ENCODE measurements at regions not wholly inside any gene's neighbourhood (a gene's known extent, or its start where the extent isn't known, plus 50 kb on each side); places are given as distances from the start of the nearest gene placed in this dataset.
A peak's percentile ranks its signal among the peaks of the same experiment; 100 is the strongest.

GRCh38 chr9:88681434-88681833, 146.5 kb downstream of the NXNL2 start (continued):
- no peak for TF ChIP-seq MXD4 (CRISPR knock-in tag; IDR thresholded peaks at IDR 0.05)
- TF ChIP-seq HNRNPH1 (optimal IDR thresholded peaks at IDR 0.05; ENCODE audit: low read depth, low read length) = no peak
- TF ChIP-seq CBFB (CRISPR knock-in tag; IDR thresholded peaks at IDR 0.05) = no peak
- no peak for TF ChIP-seq HMG20B (CRISPR knock-in tag; conservative IDR thresholded peaks at IDR 0.05)
- no peak for TF ChIP-seq FOXO4 (CRISPR knock-in tag; conservative IDR thresholded peaks at IDR 0.05)
- no peak for TF ChIP-seq ARNT2 (CRISPR knock-in tag; IDR thresholded peaks at IDR 0.05; ENCODE audit: low read depth)
- TF ChIP-seq ZFYVE20 (CRISPR knock-in tag; IDR thresholded peaks at IDR 0.05; ENCODE audit: borderline replicate concordance, low read depth) = no peak
- no peak for TF ChIP-seq YEATS4 (CRISPR knock-in tag; IDR thresholded peaks at IDR 0.05; ENCODE audit: borderline replicate concordance)
- no peak for TF ChIP-seq ETV6 (CRISPR knock-in tag; conservative IDR thresholded peaks at IDR 0.05)
- TF ChIP-seq GTF2F1 (IDR thresholded peaks at IDR 0.05; ENCODE audit: low read length) = no peak
- TF ChIP-seq PHF8 (CRISPR knock-in tag; IDR thresholded peaks at IDR 0.05) = no peak
- no peak for TF ChIP-seq DMAP1 (CRISPR knock-in tag; IDR thresholded peaks at IDR 0.05)
- TF ChIP-seq CREM (IDR thresholded peaks at IDR 0.05) = no peak
- TF ChIP-seq CREM (CRISPR knock-in tag; IDR thresholded peaks at IDR 0.05) = no peak
- TF ChIP-seq MNT (IDR thresholded peaks at IDR 0.05) = no peak
- TF ChIP-seq HNF4G (IDR thresholded peaks at IDR 0.05; ENCODE audit: borderline replicate concordance, low read depth, low read length) = peak; percentile 81; the same call in 1 of the 2 replicates
- no peak for TF ChIP-seq HNF4G (CRISPR knock-in tag; IDR thresholded peaks at IDR 0.05; ENCODE audit: borderline replicate concordance, low read depth)
- TF ChIP-seq, protein P1, sequence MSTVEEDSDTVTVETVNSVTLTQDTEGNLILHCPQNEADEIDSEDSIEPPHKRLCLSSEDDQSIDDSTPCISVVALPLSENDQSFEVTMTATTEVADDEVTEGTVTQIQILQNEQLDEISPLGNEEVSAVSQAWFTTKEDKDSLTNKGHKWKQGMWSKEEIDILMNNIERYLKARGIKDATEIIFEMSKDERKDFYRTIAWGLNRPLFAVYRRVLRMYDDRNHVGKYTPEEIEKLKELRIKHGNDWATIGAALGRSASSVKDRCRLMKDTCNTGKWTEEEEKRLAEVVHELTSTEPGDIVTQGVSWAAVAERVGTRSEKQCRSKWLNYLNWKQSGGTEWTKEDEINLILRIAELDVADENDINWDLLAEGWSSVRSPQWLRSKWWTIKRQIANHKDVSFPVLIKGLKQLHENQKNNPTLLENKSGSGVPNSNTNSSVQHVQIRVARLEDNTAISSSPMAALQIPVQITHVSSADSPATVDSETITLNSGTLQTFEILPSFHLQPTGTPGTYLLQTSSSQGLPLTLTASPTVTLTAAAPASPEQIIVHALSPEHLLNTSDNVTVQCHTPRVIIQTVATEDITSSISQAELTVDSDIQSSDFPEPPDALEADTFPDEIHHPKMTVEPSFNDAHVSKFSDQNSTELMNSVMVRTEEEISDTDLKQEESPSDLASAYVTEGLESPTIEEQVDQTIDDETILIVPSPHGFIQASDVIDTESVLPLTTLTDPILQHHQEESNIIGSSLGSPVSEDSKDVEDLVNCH (CRISPR knock-in tag; IDR thresholded peaks at IDR 0.05) = no peak
- 0 out of 2 replicates have a peak, but pooled peaks have one; percentile 64 for TF ChIP-seq MIER3 (CRISPR knock-in tag; IDR thresholded peaks at IDR 0.05; ENCODE audit: borderline replicate concordance)
- TF ChIP-seq ZNF30 (CRISPR knock-in tag; IDR thresholded peaks at IDR 0.05) = no peak
- no peak for TF ChIP-seq IRX3 (CRISPR knock-in tag; IDR thresholded peaks at IDR 0.05; ENCODE audit: borderline replicate concordance, low read depth)
- no peak for TF ChIP-seq THAP7 (CRISPR knock-in tag; IDR thresholded peaks at IDR 0.05)
- TF ChIP-seq HBP1 (CRISPR knock-in tag; IDR thresholded peaks at IDR 0.05; ENCODE audit: low read depth) = no peak
- TF ChIP-seq ZFP62 (CRISPR knock-in tag; IDR thresholded peaks at IDR 0.05) = no peak
- no peak for TF ChIP-seq MTA3 (CRISPR knock-in tag; IDR thresholded peaks at IDR 0.05)
- no peak for TF ChIP-seq ZNF3 (CRISPR knock-in tag; IDR thresholded peaks at IDR 0.05)
- TF ChIP-seq YY1 (IDR thresholded peaks at IDR 0.05; ENCODE audit: insufficient read depth, insufficient replicate concordance, low read depth, low read length) = no peak
- TF ChIP-seq NKX3-1 (CRISPR knock-in tag; IDR thresholded peaks at IDR 0.05) = no peak
